WTC11 (cell line): ENCODE measurements at regions not wholly inside any gene's neighbourhood (a gene's known extent, or its start where the extent isn't known, plus 50 kb on each side); places are given as distances from the start of the nearest gene placed in this dataset.

ENCODE experiments used
- ATAC-seq: fragments of 200-7000 bp; cut with Tn5 transposase; 2 replicates; pipeline ENCODE4 v1.10.0; 2021; ENCODE audit warnings: mild to moderate bottlenecking, moderate library complexity
- CTCF ChIA-PET: fragments of 300-600 bp; sonication (Branson Sonifier 250); formaldehyde crosslinking; loops from one replicate; lab custom pipeline; 2021; ENCODE audit warnings: antibody characterized with exemption; lab: Charles Lee
- POLR2A ChIA-PET: fragments of 350-600 bp; sonication (Branson Sonifier 250); formaldehyde crosslinking; loops from one replicate; lab custom pipeline; 2021; ENCODE audit warnings: antibody characterized with exemption; lab: Charles Lee
- DNase-seq: peaks from one replicate; pipeline ENCODE4 v3.0.0; 2021; ENCODE audit warnings: low spot score
- H3K27ac Mint-ChIP-seq: 2 replicates; pipeline ENCODE4 v1.8.0; 2021; ENCODE audit warnings: mixed read lengths
- H3K27me3 Mint-ChIP-seq: 2 replicates; pipeline ENCODE4 v1.8.0; 2021; ENCODE audit warnings: low read depth, mild to moderate bottlenecking, moderate library complexity, mixed read lengths
- H3K36me3 Mint-ChIP-seq: 2 replicates; pipeline ENCODE4 v1.8.0; 2021; ENCODE audit warnings: mixed read lengths
- H3K4me1 Mint-ChIP-seq: 2 replicates; pipeline ENCODE4 v1.8.0; 2022; ENCODE audit warnings: mixed read lengths
- H3K4me3 Mint-ChIP-seq: 2 replicates; pipeline ENCODE4 v1.8.0; 2021; ENCODE audit warnings: mild to moderate bottlenecking, moderate library complexity, mixed read lengths
- H3K9me3 Mint-ChIP-seq: 2 replicates; pipeline ENCODE4 v1.8.0; 2021; ENCODE audit warnings: mixed read lengths
- ATF1 ChIP-seq: sonication (generic); formaldehyde crosslinking; IDR thresholded peaks from 2 replicates; pipeline ENCODE4 v1.8.1; 2023; ENCODE audit warnings: mild to moderate bottlenecking, moderate library complexity, missing genetic modification reagents
- FOXJ3 ChIP-seq: sonication (generic); formaldehyde crosslinking; IDR thresholded peaks from 2 replicates; pipeline ENCODE4 v1.9.0; 2021; ENCODE audit warnings: missing genetic modification reagents, mild to moderate bottlenecking, borderline replicate concordance
- JAZF1 ChIP-seq: fragments of 250-450 bp; sonication (Bioruptor Pico); IDR thresholded peaks from 2 replicates; pipeline ENCODE4 v1.9.0; 2021; ENCODE audit warnings: moderate library complexity, mild to moderate bottlenecking, inconsistent platforms
- KAT7 ChIP-seq: sonication (generic); formaldehyde crosslinking; IDR thresholded peaks from 2 replicates; pipeline ENCODE4 v1.8.1; 2023; ENCODE audit warnings: missing genetic modification reagents, mild to moderate bottlenecking, borderline replicate concordance
- NR1H2 ChIP-seq: sonication (generic); formaldehyde crosslinking; IDR thresholded peaks from 2 replicates; pipeline ENCODE4 v1.9.0; 2021; ENCODE audit warnings: mild to moderate bottlenecking, moderate library complexity, missing genetic modification reagents
- NR3C1 ChIP-seq: sonication (generic); formaldehyde crosslinking; conservative IDR thresholded peaks from 2 replicates; pipeline ENCODE4 v1.8.1; 2023; ENCODE audit warnings: low read depth, mild to moderate bottlenecking, missing genetic modification reagents
- TP53 ChIP-seq: sonication (generic); formaldehyde crosslinking; IDR thresholded peaks from 2 replicates; pipeline ENCODE4 v1.8.1; 2023; ENCODE audit warnings: mild to moderate bottlenecking, missing genetic modification reagents
- ZNF671 ChIP-seq: fragments of 250-450 bp; sonication (Bioruptor Pico); IDR thresholded peaks from 2 replicates; pipeline ENCODE4 v1.8.0; 2021; ENCODE audit warnings: mild to moderate bottlenecking
- TF ChIP-seq, protein P1 (sequence below): sonication (generic); formaldehyde crosslinking; IDR thresholded peaks from 2 replicates; pipeline ENCODE4 v1.8.1; 2023; ENCODE audit warnings: mild to moderate bottlenecking, missing genetic modification reagents, moderate library complexity
- TF ChIP-seq, protein P2 (sequence below): sonication (generic); formaldehyde crosslinking; IDR thresholded peaks from 2 replicates; pipeline ENCODE4 v1.8.0; 2023; ENCODE audit warnings: mild to moderate bottlenecking, missing genetic modification reagents
- TF ChIP-seq, protein P3 (sequence below): sonication (generic); formaldehyde crosslinking; IDR thresholded peaks from 2 replicates; pipeline ENCODE4 v1.8.0; 2023; ENCODE audit warnings: missing genetic modification reagents
- TF ChIP-seq, protein P4 (sequence below): fragments of 250-450 bp; sonication (Bioruptor Pico); IDR thresholded peaks from 2 replicates; pipeline ENCODE4 v1.9.0; 2021; ENCODE audit warnings: mild to moderate bottlenecking
- TF ChIP-seq, protein P5 (sequence below): fragments of 250-450 bp; sonication (Bioruptor Pico); IDR thresholded peaks from 2 replicates; pipeline ENCODE4 v1.9.0; 2021; ENCODE audit warnings: moderate library complexity, mild to moderate bottlenecking, inconsistent platforms, borderline replicate concordance
- TF ChIP-seq, protein P6 (sequence below): sonication (generic); formaldehyde crosslinking; IDR thresholded peaks from 2 replicates; pipeline ENCODE4 v1.8.0; 2023; ENCODE audit warnings: missing genetic modification reagents, mild to moderate bottlenecking, borderline replicate concordance
- TF ChIP-seq, protein P7 (sequence below): sonication (generic); formaldehyde crosslinking; conservative IDR thresholded peaks from 2 replicates; pipeline ENCODE4 v1.8.1; 2023; ENCODE audit warnings: mild to moderate bottlenecking, low read depth, missing genetic modification reagents, moderate library complexity
- TF ChIP-seq, protein P8 (sequence below): sonication (generic); formaldehyde crosslinking; IDR thresholded peaks from 2 replicates; pipeline ENCODE4 v1.8.0; 2022; ENCODE audit warnings: mild to moderate bottlenecking, missing genetic modification reagents
- TF ChIP-seq, protein P9 (sequence below): fragments of 200-600 bp; IDR thresholded peaks from 2 replicates; pipeline ENCODE4 v1.8.0; 2022; ENCODE audit warnings: antibody characterized with exemption

DNA sequence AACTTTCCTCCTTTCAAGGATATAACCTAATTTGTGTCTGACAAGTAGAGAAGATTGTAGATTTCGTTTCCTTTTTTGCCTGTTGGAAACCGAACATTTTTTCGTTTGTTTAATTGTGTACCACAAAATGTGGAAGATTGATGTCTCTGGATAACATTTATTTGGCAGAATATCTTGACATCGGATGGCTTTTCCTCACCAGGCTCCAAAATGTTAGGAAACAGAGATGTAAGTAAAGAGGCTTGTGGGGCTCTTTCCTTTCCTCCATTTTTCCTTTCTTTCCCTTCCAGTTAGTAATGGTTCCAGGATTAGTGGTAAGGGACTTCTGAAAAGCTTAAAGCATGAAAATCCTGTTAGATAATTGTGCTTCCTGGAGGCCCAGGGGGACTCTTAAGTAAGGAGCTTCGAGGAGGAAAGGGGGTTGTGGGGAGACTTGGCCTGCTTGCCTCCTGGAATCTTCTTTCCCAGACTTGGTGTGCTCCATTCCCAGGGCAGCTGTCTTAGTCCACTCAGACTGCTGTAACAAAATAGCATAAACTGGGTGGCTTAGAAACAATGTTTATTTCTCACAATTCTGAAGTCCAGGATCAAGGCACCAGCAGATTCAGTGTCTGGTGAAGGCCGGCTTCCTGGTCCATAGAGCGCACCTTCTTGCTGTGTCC is 243.1 kb upstream of the PWP1 start:
- DNase-seq, result no peak
- Mint-ChIP-seq H3K4me1 (peaks cover 23% of the 10 kb centered on the region), H3K27ac (no peak overlapping the region), H3K27me3 (no peaks in the 10 kb centered on the region; the same call in 1 of the 2 replicates), H3K9me3 (no peaks in the 10 kb centered on the region), H3K36me3 (no peaks in the 10 kb centered on the region), H3K4me3 (no peak overlapping the region)
- no peak for ATAC-seq
- ChIA-PET CTCF (interaction anchor here (0.9 kb wide), 1 partner anchor 167 kb away, joined by 4 read pairs; no protein-coding TSS in a partner anchor), POLR2A (no interaction called here)
- TF ChIP-seq, protein P1, sequence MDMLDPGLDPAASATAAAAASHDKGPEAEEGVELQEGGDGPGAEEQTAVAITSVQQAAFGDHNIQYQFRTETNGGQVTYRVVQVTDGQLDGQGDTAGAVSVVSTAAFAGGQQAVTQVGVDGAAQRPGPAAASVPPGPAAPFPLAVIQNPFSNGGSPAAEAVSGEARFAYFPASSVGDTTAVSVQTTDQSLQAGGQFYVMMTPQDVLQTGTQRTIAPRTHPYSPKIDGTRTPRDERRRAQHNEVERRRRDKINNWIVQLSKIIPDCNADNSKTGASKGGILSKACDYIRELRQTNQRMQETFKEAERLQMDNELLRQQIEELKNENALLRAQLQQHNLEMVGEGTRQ (CRISPR knock-in tag), result no peak
- TF ChIP-seq ZNF671 (CRISPR knock-in tag), result no peak
- TF ChIP-seq, protein P2, sequence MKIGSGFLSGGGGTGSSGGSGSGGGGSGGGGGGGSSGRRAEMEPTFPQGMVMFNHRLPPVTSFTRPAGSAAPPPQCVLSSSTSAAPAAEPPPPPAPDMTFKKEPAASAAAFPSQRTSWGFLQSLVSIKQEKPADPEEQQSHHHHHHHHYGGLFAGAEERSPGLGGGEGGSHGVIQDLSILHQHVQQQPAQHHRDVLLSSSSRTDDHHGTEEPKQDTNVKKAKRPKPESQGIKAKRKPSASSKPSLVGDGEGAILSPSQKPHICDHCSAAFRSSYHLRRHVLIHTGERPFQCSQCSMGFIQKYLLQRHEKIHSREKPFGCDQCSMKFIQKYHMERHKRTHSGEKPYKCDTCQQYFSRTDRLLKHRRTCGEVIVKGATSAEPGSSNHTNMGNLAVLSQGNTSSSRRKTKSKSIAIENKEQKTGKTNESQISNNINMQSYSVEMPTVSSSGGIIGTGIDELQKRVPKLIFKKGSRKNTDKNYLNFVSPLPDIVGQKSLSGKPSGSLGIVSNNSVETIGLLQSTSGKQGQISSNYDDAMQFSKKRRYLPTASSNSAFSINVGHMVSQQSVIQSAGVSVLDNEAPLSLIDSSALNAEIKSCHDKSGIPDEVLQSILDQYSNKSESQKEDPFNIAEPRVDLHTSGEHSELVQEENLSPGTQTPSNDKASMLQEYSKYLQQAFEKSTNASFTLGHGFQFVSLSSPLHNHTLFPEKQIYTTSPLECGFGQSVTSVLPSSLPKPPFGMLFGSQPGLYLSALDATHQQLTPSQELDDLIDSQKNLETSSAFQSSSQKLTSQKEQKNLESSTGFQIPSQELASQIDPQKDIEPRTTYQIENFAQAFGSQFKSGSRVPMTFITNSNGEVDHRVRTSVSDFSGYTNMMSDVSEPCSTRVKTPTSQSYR (CRISPR knock-in tag), result no peak
- TF ChIP-seq, protein P3, sequence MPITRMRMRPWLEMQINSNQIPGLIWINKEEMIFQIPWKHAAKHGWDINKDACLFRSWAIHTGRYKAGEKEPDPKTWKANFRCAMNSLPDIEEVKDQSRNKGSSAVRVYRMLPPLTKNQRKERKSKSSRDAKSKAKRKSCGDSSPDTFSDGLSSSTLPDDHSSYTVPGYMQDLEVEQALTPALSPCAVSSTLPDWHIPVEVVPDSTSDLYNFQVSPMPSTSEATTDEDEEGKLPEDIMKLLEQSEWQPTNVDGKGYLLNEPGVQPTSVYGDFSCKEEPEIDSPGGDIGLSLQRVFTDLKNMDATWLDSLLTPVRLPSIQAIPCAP (CRISPR knock-in tag), result no peak
- no peak for TF ChIP-seq NR3C1 (CRISPR knock-in tag)
- TF ChIP-seq, protein P4, sequence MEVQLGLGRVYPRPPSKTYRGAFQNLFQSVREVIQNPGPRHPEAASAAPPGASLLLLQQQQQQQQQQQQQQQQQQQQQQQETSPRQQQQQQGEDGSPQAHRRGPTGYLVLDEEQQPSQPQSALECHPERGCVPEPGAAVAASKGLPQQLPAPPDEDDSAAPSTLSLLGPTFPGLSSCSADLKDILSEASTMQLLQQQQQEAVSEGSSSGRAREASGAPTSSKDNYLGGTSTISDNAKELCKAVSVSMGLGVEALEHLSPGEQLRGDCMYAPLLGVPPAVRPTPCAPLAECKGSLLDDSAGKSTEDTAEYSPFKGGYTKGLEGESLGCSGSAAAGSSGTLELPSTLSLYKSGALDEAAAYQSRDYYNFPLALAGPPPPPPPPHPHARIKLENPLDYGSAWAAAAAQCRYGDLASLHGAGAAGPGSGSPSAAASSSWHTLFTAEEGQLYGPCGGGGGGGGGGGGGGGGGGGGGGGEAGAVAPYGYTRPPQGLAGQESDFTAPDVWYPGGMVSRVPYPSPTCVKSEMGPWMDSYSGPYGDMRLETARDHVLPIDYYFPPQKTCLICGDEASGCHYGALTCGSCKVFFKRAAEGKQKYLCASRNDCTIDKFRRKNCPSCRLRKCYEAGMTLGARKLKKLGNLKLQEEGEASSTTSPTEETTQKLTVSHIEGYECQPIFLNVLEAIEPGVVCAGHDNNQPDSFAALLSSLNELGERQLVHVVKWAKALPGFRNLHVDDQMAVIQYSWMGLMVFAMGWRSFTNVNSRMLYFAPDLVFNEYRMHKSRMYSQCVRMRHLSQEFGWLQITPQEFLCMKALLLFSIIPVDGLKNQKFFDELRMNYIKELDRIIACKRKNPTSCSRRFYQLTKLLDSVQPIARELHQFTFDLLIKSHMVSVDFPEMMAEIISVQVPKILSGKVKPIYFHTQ (CRISPR knock-in tag), result no peak
- TF ChIP-seq NR1H2 (CRISPR knock-in tag), result no peak
- TF ChIP-seq ATF1 (CRISPR knock-in tag), result no peak
- TF ChIP-seq, protein P5, sequence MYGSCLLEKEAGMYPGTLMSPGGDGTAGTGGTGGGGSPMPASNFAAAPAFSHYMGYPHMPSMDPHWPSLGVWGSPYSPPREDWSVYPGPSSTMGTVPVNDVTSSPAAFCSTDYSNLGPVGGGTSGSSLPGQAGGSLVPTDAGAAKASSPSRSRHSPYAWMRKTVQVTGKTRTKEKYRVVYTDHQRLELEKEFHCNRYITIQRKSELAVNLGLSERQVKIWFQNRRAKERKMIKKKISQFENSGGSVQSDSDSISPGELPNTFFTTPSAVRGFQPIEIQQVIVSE (CRISPR knock-in tag), result no peak
- no peak for TF ChIP-seq JAZF1 (CRISPR knock-in tag)
- no peak for TF ChIP-seq TP53 (CRISPR knock-in tag)
- TF ChIP-seq, protein P6, sequence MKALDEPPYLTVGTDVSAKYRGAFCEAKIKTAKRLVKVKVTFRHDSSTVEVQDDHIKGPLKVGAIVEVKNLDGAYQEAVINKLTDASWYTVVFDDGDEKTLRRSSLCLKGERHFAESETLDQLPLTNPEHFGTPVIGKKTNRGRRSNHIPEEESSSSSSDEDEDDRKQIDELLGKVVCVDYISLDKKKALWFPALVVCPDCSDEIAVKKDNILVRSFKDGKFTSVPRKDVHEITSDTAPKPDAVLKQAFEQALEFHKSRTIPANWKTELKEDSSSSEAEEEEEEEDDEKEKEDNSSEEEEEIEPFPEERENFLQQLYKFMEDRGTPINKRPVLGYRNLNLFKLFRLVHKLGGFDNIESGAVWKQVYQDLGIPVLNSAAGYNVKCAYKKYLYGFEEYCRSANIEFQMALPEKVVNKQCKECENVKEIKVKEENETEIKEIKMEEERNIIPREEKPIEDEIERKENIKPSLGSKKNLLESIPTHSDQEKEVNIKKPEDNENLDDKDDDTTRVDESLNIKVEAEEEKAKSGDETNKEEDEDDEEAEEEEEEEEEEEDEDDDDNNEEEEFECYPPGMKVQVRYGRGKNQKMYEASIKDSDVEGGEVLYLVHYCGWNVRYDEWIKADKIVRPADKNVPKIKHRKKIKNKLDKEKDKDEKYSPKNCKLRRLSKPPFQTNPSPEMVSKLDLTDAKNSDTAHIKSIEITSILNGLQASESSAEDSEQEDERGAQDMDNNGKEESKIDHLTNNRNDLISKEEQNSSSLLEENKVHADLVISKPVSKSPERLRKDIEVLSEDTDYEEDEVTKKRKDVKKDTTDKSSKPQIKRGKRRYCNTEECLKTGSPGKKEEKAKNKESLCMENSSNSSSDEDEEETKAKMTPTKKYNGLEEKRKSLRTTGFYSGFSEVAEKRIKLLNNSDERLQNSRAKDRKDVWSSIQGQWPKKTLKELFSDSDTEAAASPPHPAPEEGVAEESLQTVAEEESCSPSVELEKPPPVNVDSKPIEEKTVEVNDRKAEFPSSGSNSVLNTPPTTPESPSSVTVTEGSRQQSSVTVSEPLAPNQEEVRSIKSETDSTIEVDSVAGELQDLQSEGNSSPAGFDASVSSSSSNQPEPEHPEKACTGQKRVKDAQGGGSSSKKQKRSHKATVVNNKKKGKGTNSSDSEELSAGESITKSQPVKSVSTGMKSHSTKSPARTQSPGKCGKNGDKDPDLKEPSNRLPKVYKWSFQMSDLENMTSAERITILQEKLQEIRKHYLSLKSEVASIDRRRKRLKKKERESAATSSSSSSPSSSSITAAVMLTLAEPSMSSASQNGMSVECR (CRISPR knock-in tag), result no peak
- no peak for TF ChIP-seq KAT7 (CRISPR knock-in tag)
- TF ChIP-seq FOXJ3 (CRISPR knock-in tag), result no peak
- TF ChIP-seq, protein P7, sequence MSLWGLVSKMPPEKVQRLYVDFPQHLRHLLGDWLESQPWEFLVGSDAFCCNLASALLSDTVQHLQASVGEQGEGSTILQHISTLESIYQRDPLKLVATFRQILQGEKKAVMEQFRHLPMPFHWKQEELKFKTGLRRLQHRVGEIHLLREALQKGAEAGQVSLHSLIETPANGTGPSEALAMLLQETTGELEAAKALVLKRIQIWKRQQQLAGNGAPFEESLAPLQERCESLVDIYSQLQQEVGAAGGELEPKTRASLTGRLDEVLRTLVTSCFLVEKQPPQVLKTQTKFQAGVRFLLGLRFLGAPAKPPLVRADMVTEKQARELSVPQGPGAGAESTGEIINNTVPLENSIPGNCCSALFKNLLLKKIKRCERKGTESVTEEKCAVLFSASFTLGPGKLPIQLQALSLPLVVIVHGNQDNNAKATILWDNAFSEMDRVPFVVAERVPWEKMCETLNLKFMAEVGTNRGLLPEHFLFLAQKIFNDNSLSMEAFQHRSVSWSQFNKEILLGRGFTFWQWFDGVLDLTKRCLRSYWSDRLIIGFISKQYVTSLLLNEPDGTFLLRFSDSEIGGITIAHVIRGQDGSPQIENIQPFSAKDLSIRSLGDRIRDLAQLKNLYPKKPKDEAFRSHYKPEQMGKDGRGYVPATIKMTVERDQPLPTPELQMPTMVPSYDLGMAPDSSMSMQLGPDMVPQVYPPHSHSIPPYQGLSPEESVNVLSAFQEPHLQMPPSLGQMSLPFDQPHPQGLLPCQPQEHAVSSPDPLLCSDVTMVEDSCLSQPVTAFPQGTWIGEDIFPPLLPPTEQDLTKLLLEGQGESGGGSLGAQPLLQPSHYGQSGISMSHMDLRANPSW (CRISPR knock-in tag), result no peak
- TF ChIP-seq, protein P8, sequence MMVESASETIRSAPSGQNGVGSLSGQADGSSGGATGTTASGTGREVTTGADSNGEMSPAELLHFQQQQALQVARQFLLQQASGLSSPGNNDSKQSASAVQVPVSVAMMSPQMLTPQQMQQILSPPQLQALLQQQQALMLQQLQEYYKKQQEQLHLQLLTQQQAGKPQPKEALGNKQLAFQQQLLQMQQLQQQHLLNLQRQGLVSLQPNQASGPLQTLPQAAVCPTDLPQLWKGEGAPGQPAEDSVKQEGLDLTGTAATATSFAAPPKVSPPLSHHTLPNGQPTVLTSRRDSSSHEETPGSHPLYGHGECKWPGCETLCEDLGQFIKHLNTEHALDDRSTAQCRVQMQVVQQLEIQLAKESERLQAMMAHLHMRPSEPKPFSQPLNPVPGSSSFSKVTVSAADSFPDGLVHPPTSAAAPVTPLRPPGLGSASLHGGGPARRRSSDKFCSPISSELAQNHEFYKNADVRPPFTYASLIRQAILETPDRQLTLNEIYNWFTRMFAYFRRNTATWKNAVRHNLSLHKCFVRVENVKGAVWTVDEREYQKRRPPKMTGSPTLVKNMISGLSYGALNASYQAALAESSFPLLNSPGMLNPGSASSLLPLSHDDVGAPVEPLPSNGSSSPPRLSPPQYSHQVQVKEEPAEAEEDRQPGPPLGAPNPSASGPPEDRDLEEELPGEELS (CRISPR knock-in tag), result no peak
- TF ChIP-seq, protein P9, sequence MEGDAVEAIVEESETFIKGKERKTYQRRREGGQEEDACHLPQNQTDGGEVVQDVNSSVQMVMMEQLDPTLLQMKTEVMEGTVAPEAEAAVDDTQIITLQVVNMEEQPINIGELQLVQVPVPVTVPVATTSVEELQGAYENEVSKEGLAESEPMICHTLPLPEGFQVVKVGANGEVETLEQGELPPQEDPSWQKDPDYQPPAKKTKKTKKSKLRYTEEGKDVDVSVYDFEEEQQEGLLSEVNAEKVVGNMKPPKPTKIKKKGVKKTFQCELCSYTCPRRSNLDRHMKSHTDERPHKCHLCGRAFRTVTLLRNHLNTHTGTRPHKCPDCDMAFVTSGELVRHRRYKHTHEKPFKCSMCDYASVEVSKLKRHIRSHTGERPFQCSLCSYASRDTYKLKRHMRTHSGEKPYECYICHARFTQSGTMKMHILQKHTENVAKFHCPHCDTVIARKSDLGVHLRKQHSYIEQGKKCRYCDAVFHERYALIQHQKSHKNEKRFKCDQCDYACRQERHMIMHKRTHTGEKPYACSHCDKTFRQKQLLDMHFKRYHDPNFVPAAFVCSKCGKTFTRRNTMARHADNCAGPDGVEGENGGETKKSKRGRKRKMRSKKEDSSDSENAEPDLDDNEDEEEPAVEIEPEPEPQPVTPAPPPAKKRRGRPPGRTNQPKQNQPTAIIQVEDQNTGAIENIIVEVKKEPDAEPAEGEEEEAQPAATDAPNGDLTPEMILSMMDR, result no peak
